A673 (cell line): ENCODE measurements at regions not wholly inside any gene's neighbourhood (a gene's known extent, or its start where the extent isn't known, plus 50 kb on each side); places are given as distances from the start of the nearest gene placed in this dataset.

ENCODE experiments used
- CTCF ChIP-seq: fragments of 300-800, 200-600 bp; sonication (generic); conservative IDR thresholded peaks from 2 replicates; pipeline ENCODE4 v1.5.1; 2017; ENCODE audit warnings: low read depth, mild to moderate bottlenecking, antibody characterized with exemption, low read length, moderate library complexity, mixed read lengths
- EZH2 ChIP-seq: fragments of 200-600 bp; sonication (generic); IDR thresholded peaks from 2 replicates; pipeline ENCODE4 v1.6.1; 2017; ENCODE audit warnings: borderline replicate concordance, low read depth, mild to moderate bottlenecking, mixed read lengths, antibody characterized with exemption, low read length; ENCODE audit not compliant: poor library complexity, severe bottlenecking

- TF ChIP-seq CTCF (no peak), EZH2 (no peak)
Observed at GRCh38 chr1:115539061-115539460, 102.7 kb upstream of the VANGL1 start.
